Fibroblast of lung (primary cell): ENCODE measurements at regions not wholly inside any gene's neighbourhood (a gene's known extent, or its start where the extent isn't known, plus 50 kb on each side); places are given as distances from the start of the nearest gene placed in this dataset.

Source experiments
- DNase-seq, 2 donors: peaks; one replicate each; pipeline versions ENCODE4 v3.0.0 to v3.0.0-alpha.2; 2010; ENCODE audit warnings: low read depth in 2 of 2
- H2AFZ ChIP-seq: 2 replicates; pipeline ENCODE4 v1.5.1; 2012; ENCODE audit warnings: low read length, control low read depth, inconsistent platforms
- H3K27ac ChIP-seq: 2 replicates; pipeline ENCODE4 v1.5.1; 2011; ENCODE audit warnings: low read length, control low read depth; ENCODE audit not compliant: insufficient read depth
- H3K27me3 ChIP-seq: 2 replicates; pipeline ENCODE4 v1.5.1; 2011; ENCODE audit warnings: mild to moderate bottlenecking, low read length; ENCODE audit not compliant: control insufficient read depth, insufficient read depth
- H3K36me3 ChIP-seq: 2 replicates; pipeline ENCODE4 v1.5.1; 2011; ENCODE audit warnings: low read length; ENCODE audit not compliant: control insufficient read depth, insufficient read depth
- H3K4me1 ChIP-seq: 2 replicates; pipeline ENCODE4 v1.5.1; 2011; ENCODE audit warnings: low read length; ENCODE audit not compliant: control insufficient read depth, insufficient read depth; ENCODE audit errors: extremely low read depth
- H3K4me2 ChIP-seq: 2 replicates; pipeline ENCODE4 v1.5.1; 2011; ENCODE audit warnings: low read length, control low read depth; ENCODE audit not compliant: insufficient read depth; ENCODE audit errors: extremely low read depth
- H3K4me3 ChIP-seq, 4 experiments: fragments of 200-600 bp in 1 of 4; sonication (generic) in 1 of 4; replicated peaks in 1 of 4; 2 replicates each; pipeline ENCODE4 v1.5.1; 2011 to 2016; ENCODE audit warnings: low read length in 4 of 4, low read depth in 3 of 4, mild to moderate bottlenecking in 3 of 4, control low read depth in 2 of 4, inconsistent platforms in 1 of 4, mixed read lengths in 1 of 4; ENCODE audit not compliant: insufficient read depth in 1 of 4; ENCODE audit errors: control extremely low read depth in 1 of 4
- H3K79me2 ChIP-seq: 2 replicates; pipeline ENCODE4 v1.5.1; 2012; ENCODE audit warnings: mild to moderate bottlenecking, low read length, inconsistent platforms; ENCODE audit not compliant: control insufficient read depth, insufficient read depth
- H3K9ac ChIP-seq: 2 replicates; pipeline ENCODE4 v1.5.1; 2011; ENCODE audit warnings: mild to moderate bottlenecking, low read length, control low read depth; ENCODE audit not compliant: insufficient read depth
- H3K9me3 ChIP-seq: 2 replicates; pipeline ENCODE4 v1.5.1; 2012; ENCODE audit warnings: low read depth, low read length; ENCODE audit not compliant: control insufficient read depth, insufficient read depth
- H4K20me1 ChIP-seq: 2 replicates; pipeline ENCODE4 v1.5.1; 2011; ENCODE audit warnings: low read length; ENCODE audit not compliant: control insufficient read depth, insufficient read depth; ENCODE audit errors: extremely low read depth
- EZH2 ChIP-seq: IDR thresholded peaks from 2 replicates; pipeline ENCODE4 v1.5.1; 2012; ENCODE audit warnings: low read length, control low read depth, mild to moderate bottlenecking; ENCODE audit errors: missing control alignments
- TF ChIP-seq, protein P1 (sequence below), 2 donors: IDR thresholded peaks in 1 of 2; conservative IDR thresholded peaks in 1 of 2; 1 replicate in 1 of 2; 2 replicates in 1 of 2; pipeline ENCODE4 v1.5.1; 2011 to 2012; ENCODE audit warnings: low read length in 2 of 2, control low read depth in 1 of 2, inconsistent platforms in 1 of 2, low read depth in 1 of 2, mild to moderate bottlenecking in 1 of 2

DNA sequence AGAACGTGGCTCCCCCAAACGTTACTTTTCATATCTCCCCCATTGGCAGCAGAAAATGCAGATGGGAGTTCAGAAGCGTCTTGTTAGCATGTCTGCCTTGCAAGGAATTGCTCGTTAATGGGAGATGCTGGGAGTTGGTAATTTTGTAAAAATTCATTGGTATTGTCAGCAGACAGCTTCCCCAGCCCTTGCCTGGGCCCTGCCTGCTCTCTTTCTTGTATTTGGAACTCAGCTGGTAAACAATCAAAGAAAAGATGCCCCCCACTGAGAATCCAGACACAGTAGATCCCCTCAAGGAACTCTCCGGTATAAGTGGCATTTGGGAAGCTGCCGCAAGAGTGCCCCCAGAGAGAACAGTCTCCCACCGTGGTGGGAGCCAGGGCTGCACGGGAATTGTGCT, 94.4 kb upstream of the IGSF21 start:
- TF ChIP-seq EZH2, result no peak
- TF ChIP-seq, protein P1, sequence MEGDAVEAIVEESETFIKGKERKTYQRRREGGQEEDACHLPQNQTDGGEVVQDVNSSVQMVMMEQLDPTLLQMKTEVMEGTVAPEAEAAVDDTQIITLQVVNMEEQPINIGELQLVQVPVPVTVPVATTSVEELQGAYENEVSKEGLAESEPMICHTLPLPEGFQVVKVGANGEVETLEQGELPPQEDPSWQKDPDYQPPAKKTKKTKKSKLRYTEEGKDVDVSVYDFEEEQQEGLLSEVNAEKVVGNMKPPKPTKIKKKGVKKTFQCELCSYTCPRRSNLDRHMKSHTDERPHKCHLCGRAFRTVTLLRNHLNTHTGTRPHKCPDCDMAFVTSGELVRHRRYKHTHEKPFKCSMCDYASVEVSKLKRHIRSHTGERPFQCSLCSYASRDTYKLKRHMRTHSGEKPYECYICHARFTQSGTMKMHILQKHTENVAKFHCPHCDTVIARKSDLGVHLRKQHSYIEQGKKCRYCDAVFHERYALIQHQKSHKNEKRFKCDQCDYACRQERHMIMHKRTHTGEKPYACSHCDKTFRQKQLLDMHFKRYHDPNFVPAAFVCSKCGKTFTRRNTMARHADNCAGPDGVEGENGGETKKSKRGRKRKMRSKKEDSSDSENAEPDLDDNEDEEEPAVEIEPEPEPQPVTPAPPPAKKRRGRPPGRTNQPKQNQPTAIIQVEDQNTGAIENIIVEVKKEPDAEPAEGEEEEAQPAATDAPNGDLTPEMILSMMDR (conservative IDR thresholded peaks at IDR 0.05 in 1 of 2, IDR thresholded peaks at IDR 0.05 in 1 of 2; ENCODE audit: low read depth in 1 of 2, low read length in 2 of 2), result no peak
- Histone ChIP-seq H4K20me1 (no peaks in the 10 kb centered on the region), H3K4me1 (no peaks in the 10 kb centered on the region), H3K36me3 (no peaks in the 10 kb centered on the region), H3K4me3 (no peak overlapping the region), H3K27ac (no peak overlapping the region), H3K27me3 (no peaks in the 10 kb centered on the region), H3K9ac (no peak overlapping the region), H3K4me2 (no peak overlapping the region), H3K9me3 (no peaks in the 10 kb centered on the region), H3K79me2 (no peaks in the 10 kb centered on the region), H2AFZ (no peak overlapping the region)
- DNase-seq, result no peak

- H3K27ac ChIP-seq, result no peak overlapping the region
- no peaks in the 10 kb centered on the region for H3K36me3 ChIP-seq
- no peak overlapping the region for H3K9ac ChIP-seq
- H3K4me1 ChIP-seq, result no peaks in the 10 kb centered on the region
- H3K79me2 ChIP-seq, result no peaks in the 10 kb centered on the region
- no peak for TF ChIP-seq EZH2
- TF ChIP-seq, protein P1 (conservative IDR thresholded peaks at IDR 0.05 in 1 of 2, IDR thresholded peaks at IDR 0.05 in 1 of 2; ENCODE audit: low read depth in 1 of 2, low read length in 2 of 2), result no peak
- H2AFZ ChIP-seq, result no peak overlapping the region
- no peak overlapping the region for H3K4me2 ChIP-seq
- H3K4me3 ChIP-seq, result no peak overlapping the region
- no peak for DNase-seq
- H3K9me3 ChIP-seq, result no peaks in the 10 kb centered on the region
- H4K20me1 ChIP-seq, result no peaks in the 10 kb centered on the region
- H3K27me3 ChIP-seq, result no peaks in the 10 kb centered on the region
Observed at GRCh38 chr1:18015719-18016118, 91.9 kb upstream of the IGSF21 start.

- no peak overlapping the region for H3K4me2 ChIP-seq
- no peaks in the 10 kb centered on the region for H4K20me1 ChIP-seq
- no peak overlapping the region for H3K27ac ChIP-seq
- no peaks in the 10 kb centered on the region for H3K9me3 ChIP-seq
- H3K4me3 ChIP-seq, result no peak overlapping the region
- H2AFZ ChIP-seq, result no peak overlapping the region
- H3K36me3 ChIP-seq, result no peaks in the 10 kb centered on the region
- DNase-seq, result no peak
- H3K79me2 ChIP-seq, result no peaks in the 10 kb centered on the region
- H3K9ac ChIP-seq, result no peak overlapping the region
- H3K4me1 ChIP-seq, result no peaks in the 10 kb centered on the region
- H3K27me3 ChIP-seq, result no peaks in the 10 kb centered on the region
- TF ChIP-seq, protein P1 (conservative IDR thresholded peaks at IDR 0.05 in 1 of 2, IDR thresholded peaks at IDR 0.05 in 1 of 2; ENCODE audit: low read depth in 1 of 2, low read length in 2 of 2), result no peak
- no peak for TF ChIP-seq EZH2
Observed at GRCh38 chr1:18018366-18018765, 89.2 kb upstream of the IGSF21 start.
